HG03520 (cell line): ENCODE measurements at regions not wholly inside any gene's neighbourhood (a gene's known extent, or its start where the extent isn't known, plus 50 kb on each side); places are given as distances from the start of the nearest gene placed in this dataset.
A peak's percentile ranks its signal among the peaks of the same experiment; 100 is the strongest.
"Not testable (repeated sequence)": the region's sequence is repeated elsewhere in the genome, so short reads cannot be mapped to it uniquely, and the experiment has no call there.

Experiments
- ATAC-seq: cut with Tn5 transposase; IDR thresholded peaks from one replicate; pipeline ENCODE4 v1.9.1; 2021; ENCODE audit warnings: mild to moderate bottlenecking, moderate library complexity; ENCODE audit not compliant: unreplicated experiment

DNA sequence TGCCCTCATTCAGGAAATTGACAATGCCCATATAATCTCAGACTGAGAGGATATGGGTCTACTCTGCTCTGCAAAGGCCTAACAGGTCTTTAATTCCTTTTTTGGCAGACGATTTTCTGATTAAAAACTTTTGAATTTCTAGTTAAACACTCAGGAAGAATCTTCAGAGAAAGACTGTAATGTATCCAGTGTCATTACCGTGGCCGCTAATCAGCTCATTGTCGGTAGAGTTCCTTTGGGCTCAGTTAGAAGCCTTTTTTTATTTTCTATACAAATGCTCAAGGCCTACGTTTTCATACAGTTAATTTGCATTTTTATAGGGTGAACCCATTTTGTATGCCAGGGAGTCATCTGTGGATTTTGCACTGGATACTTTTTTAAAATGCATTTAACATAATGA, 549.9 kb downstream of the RPS29 start:
- no peak for ATAC-seq

DNA sequence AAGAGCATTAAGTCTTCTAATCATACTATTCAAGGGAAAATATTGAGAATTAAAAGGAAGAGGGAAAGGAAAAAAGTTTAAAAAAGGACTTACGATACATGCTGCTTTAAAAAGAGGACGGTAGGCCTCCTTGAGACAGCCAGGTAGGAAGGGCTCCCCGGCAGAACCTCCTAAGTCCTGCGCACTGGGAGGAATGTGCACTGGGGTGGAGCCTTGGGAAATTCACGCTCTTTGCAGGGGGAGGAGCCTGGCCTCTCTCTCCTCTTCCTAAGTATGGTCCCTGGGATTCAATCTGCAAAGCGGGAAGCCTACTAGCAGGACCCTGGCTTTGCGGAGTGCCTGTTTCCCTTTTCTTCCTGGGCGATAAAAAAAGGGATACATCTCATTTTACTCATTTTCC, 553.0 kb downstream of the RPS29 start:
- ATAC-seq: no peak

DNA sequence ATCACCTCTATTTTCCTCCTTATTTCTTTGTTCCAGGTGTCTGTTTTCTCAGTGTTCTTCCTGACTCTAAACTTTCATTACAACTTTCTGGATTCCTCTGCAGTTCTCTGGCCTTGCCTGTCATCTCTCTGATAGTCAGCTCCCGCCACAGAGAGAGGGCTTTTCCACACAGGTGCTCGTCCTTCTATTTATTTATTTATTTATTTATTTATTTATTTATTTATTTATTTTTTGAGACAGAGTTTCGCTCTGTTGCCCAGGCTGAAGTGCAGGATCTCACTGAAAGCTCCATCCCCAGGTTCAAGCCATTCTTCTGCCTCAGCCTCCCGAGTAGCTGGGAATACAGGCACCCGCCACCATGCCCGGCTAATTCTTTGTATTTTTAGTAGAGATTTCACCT, 554.5 kb downstream of the RPS29 start:
- not testable (repeated sequence) for ATAC-seq

DNA sequence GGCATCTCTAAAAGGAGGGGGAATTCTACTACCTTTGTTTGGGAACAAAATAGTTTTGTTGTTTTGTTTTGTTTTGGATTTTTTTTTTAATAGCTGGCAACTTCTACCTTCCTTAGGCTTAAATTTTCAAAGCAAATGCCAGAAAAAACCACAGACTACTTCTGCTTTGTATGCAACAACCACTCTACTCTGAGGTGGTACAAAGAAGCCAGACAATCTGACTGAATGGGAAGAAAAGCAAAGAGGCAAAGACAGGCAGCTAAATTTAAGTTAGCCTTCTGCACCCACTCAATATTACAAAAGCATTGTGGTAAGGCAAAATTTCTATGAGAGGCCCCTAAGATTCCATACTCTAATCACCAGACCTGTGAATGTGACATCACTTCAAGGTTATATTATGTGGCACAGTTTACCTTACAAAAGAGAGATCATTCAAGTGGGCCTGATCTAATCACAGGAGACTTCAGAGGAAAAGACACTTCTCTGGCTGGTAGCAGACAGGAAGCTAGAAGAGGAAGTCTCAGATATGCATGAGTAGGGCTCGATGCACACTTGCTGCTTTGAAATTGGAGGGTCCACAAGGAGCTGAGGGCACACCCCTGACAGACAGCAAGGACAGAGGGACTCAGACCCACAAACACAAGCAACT, 566.6 kb downstream of the RPS29 start:
- ATAC-seq: peak; percentile 55

DNA sequence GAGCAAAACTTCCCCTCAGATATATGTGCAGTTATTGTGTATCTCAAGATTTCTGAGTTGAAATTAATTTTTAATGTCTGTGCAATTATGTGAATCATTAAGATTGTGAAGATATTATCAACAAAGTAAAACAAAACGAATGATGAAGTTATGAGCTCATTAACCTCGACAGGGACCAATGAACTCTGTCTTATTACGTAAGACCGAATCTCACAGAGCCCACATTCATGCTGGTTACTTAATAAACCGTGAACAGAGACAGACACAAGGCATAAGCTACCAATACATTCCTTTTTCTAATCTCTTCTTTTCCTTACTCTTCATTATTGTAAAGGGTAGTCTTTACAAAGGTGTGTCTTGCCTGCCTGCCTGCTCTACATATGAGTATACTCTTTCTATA, 568.7 kb downstream of the RPS29 start:
- ATAC-seq: no peak

DNA sequence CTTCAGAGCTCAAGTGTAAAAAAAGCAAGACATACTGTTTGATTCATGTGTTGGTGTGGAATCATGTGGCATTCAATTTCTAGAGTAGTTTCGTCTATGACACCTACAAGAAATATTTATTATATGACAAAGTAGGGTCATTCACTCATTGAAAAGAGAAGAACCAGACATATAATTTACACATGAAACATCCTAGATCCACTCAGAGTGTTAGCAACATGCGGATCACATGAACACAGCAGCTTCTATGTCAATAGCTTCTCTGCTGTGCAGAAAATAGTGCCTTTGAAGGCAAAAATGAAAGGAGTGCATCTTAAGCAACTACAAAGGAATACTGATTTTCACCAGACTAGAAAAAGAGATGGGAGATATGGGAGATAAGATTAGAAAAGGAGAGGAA, 569.8 kb downstream of the RPS29 start:
- ATAC-seq: no peak

DNA sequence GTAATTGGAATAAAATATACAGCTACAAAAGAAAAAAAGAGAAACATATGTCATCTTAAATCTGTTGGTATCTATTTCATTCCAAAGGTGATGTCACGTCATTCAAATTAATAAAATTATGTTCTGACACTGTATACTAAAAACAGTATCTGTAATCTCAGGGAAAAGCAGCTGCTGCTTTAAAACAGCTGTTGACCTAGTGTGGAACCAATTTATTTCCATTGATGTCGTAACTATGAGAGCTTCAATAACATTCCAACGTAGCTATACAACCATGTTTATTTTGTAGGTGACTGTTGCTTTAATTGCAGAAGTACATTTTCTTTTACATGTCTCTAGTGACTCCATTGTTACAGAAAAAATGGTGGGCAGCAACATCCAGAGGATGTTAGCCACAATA, 571.7 kb downstream of the RPS29 start:
- no peak for ATAC-seq

DNA sequence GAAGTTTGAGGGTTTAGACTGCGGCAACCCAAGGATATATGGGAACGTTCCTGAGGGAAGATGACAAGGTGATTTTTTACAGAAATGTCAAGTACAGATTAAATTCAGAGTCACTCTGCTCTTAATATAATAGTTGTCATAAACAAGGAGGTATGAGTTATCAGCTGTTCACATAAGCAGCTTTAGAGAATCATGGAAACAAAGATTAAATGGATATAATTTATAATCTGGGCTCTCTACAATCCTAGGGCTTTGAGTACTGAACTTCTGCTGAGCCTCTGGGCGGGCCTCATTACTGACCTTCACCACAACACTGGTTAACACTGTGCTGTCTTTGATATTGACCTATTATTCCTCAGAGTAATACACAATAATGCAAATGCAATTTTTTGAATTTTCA, 577.8 kb downstream of the RPS29 start:
- ATAC-seq: no peak

DNA sequence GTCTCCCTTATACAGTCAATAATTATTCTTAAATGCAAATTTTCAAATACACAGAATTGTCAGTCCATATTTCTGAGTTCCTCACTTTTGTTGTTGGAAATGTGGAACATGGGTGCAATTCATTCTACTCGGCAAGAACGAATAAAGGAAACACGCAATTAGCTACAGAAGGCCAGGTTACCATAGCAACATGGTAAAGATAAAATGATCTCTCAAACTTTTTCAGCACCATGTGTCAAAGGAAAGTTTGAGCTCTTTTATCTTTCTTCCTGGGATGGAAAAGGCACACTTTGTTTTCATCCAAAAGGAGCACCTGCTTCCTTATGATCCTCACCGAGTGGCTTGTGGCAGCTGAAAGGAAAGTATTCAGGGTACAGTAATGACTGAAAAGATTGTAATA, 595.0 kb downstream of the RPS29 start:
- no peak for ATAC-seq

DNA sequence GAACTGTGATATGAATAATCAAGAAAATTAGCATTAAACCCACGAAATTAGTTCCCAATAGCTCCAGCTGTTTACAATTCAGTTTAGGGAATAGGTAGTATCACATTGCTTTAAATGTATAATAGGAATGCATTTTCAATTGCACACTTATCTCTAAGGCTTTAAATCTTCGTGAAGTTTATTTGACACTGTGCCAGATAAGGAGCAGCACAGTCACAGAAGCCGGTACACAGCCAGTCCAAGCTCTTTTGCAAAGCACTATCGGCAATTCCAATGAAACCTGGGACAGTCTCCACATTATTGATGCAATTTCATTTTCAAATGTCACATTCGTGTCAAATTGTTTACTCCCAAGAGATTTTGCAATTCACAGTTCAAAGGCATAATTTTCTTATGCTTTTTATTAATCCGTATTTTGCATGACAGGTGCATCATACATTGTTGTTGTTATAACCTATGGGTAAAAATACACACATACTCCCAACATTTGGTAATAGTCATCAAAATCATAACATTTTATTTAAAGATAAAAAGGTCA, 602.8 kb downstream of the RPS29 start:
- ATAC-seq: no peak

DNA sequence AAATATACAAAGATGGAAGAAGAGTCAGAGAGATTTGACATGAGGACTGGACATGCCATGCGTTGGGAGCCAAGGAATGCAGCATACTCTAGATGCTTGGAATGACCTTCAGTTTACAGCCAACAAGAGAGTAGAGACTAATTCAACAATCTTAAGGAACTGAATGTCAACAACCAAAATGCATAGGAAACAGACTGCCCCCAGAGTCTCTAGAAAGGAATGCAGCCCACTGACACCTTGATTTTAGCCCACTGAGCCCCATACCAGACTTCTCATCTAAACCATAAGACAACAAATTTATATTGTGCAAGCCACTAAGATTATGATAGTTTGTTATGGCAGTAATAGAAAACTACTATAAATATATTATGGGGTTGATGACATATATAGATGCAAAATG, 611.2 kb downstream of the RPS29 start:
- ATAC-seq: no peak

DNA sequence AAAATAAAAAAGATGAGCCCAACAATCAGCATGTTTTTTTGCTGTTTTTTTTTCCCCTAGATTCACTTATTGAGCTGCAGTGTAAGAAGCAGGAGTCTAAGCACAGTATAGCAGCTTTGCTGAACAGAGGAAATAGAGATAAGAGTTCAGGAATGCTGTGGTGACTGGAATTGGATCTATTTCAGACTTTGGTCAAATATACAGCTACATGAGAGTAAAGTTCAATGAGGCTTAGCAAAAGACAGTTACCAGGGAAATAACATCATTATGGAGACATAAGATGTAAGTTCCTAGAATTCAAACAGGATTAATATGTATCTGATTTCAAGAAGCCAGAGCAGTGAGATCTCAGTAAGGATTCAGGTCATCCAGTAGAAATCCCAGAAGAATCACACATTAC, 613.0 kb downstream of the RPS29 start:
- no peak for ATAC-seq

DNA sequence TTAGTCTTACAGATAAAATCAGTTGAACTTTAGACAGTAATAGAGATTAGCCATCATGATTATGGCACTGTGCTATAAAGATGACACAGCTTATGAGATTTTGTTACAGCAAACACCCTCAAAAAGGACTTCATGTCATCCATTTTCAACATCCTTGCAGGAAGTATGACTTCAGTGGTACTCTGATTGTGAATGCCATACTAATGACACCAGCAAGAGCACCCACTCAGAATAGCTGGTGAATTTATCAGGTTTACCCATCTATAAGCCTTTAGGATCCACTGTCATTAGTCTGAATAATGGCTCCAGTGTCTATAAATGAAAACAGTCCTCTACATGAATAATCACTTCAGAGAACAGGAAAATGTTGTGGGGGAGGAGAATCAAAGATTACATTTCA, 615.2 kb downstream of the RPS29 start:
- ATAC-seq: no peak

DNA sequence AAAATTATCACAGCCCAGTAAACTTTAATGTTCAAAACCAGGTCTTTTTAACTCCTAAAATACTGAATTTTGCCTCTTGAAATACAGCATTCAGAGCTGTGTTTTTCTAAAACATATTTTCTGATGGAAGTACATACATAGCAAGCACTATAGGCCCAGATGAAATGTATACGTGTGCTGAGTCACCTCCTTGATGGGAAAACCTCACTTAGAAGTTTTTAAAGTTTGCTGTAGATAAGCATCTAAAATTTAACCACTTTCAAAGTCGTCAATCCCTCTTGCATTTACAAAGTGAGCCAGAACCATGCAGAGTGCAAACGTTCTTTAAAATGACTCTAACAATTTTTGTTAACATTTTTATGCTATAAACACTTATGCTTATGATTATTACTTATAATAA, 618.8 kb downstream of the RPS29 start:
- ATAC-seq: no peak

DNA sequence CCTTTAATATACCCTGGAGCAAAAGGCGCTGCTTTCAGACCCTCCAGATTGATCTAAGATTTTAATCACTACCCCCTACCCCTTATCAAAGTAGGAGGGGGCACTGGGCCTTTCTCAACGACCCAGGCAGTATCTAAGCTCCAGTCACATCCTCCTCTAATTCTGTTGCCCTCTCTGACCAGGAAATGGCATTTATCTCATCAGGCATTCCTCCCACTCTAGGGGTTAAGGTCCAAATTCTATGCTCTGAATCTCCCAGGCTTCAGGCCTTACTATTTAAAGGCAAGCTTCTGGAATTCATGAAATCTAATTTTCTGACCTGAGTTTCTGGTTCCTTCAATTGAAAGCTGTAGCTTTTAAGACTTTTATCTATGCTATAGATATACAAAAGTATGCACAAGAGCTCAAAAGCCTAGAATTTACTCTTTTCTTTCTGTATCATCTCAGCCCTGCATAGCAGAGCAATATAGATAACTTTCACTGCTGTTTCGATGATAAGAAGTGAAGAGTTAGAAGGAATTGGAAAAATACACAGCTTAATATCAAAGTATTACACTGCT, 622.9 kb downstream of the RPS29 start:
- ATAC-seq: no peak

DNA sequence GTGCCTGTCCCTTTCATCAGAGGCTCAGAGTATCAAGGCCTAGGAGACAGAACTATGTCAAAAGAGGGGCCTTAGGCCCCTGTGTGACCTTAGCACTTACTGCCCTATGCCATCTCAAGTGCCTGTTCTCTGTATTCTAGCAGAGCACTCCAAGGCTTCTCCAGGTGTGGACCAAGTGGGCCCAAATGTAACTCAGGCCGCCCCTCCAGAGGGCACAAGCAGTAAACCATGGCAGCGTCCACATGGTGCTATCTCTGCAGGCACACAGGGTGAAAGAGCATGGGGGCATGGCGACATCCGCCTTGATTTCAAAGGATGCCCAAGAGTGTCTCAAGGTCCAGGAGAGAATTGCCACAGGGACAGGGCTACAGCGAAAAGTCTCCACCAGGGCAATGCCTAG, 628.7 kb downstream of the RPS29 start:
- ATAC-seq: no peak

DNA sequence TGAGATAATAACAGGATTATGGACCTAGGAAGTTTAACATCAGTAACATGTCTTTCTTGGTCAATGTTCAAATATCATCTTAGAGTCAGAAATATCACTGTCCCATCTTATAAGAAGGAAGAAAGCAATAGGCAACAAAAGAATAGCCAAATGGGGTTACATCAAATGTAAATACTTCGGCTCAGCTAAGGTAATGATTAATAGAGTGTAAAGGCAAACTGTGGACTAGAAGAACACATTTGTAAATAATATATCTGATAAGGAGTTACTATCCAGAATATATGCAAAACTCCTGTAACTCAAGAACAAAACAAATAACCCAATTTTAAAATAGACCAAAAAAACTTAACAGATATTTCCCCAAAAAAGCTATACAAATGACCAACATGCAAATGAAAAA, 630.3 kb downstream of the RPS29 start:
- no peak for ATAC-seq

DNA sequence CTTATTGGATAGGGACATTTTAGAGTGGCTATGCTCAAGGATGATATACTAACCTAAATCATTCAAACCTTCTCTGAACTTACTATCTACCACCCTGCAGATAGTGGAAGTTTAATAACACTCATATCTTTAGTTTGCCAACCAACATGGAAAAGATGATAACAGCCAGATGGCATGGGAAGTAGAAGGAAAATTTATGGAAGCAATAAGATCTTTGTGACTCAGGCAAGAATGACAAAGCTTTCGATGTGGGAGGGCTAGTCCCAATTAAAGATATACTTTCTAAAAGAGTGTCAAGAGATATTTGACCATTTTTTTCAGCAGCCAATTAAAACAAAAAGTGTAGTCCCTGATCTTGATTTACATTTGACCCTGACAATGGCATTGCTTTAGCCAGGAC, 631.7 kb downstream of the RPS29 start:
- ATAC-seq: no peak

DNA sequence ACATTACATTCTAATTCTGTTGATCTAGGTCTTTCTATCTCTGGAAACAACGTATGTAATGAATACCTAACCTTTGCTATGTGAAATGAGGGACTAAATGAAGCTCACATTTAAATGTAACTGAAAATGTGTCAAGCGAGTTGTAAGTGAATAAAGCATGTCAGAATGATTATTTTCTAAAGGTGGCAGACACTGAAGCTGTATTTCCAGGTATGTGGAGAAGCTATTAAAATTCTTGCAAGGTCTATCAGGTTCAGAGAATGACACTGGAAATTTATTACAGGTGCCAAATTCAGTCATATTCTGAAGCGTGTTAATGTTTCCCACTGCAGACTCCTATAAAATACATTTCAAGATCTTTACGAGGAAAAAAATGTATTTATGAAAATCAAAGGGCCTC, 641.4 kb downstream of the RPS29 start:
- ATAC-seq: no peak

DNA sequence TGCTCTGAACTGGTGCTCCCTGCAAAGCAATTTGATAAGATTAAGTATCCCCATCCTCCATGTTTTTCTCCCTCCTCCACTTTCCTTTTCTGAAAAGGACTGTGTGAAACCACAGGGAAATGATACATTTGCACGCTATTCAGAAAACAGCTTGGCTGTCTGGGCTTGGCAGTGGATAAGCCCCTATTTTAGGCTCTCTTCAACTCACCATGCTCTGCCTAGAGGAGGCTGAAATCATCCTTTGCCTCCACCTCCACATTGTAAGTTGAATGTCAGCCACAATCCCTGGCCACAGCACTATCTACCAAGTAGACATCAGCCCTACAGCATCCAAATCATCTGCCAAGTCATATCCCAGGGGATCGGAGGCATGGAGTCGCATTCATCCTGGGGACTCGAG, 642.3 kb downstream of the RPS29 start:
- ATAC-seq: no peak

DNA sequence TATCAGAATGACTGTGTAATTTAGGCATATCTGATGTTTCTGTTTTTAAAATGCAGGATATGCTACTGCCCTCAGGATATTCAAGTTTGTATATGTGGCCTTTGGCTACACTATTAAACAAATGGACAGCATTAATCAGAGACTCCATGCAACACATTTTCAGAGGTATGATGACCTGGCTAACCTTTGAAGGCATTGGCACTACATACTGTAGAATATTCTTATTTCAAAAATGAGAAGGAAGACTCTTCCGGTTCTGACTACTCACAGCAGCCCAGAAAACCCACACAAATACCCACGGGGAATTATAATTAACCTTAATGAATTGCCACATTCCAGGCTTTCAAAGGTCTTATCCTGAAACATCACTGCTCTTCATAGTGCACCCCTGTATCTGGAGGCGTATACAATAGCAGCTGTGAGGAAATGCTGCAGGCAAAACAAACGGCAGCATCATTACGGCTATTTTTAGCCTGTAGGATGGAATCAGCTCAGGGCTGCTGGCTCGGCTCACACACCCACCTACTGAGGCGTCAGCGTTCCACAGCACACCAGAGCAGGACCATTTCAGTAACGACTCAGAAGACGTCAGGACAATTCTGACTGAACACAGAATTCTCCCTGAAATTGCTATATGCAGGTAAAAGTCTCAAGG, 648.5 kb downstream of the RPS29 start:
- ATAC-seq: no peak

DNA sequence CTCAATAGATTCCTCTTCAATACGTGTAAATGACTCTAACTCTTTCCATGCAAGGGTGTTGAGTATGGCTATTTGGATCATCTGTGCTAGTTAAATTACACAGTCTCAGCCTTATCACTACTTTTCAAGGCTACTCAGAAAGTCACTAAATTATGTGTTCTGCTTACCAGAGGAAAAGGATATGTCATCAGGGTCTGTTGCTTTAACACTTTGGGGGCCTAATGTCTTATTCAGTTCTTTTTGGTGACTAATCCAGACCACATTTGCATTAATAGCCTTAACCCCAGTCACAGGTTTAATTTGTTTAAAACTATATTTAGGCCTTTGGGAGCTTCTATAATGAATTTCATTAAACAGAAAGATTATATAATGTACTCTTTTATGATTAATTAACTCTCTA, 649.3 kb downstream of the RPS29 start:
- no peak for ATAC-seq

DNA sequence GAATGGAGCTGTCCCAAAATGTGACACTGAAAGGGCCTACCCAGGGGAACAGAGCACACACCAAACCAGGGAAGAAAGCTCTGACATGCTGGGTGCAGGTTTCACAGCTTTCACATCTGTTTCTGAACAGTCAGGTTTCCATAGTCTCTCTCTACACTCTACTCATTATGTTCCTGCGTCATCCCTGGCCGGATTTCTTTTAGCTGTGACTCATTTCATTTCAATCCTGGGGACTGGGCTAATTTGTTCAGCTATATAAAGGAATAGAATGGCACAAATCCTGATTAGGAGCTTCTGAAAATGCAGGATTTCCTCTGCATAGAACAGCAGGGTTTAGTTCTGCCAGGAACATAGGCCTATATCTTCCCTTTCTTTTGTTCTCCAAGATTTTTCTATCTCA, 649.8 kb downstream of the RPS29 start:
- no peak for ATAC-seq
